T-helper 9 cell (primary cell): ENCODE measurements at regions not wholly inside any gene's neighbourhood (a gene's known extent, or its start where the extent isn't known, plus 50 kb on each side); places are given as distances from the start of the nearest gene placed in this dataset.
"Not testable (repeated sequence)": the region's sequence is repeated elsewhere in the genome, so short reads cannot be mapped to it uniquely, and the experiment has no call there.

Experiments used
- DNase-seq: peaks from one replicate; pipeline ENCODE4 v3.0.0-alpha.2; 2020

GRCh38 chr5:25448646-25449045 is 803.9 kb upstream of the CDH10 start:
- no peak for DNase-seq

- no peak for DNase-seq
Measured at GRCh38 chr5:25448190-25448621, 803.4 kb upstream of the CDH10 start.

GRCh38 chr5:25446061-25446420 is 801.3 kb upstream of the CDH10 start:
- not testable (repeated sequence) for DNase-seq

- DNase-seq: not testable (repeated sequence)
Measured at GRCh38 chr5:25445381-25446060, 800.7 kb upstream of the CDH10 start.

GRCh38 chr5:25444697-25445096 is 799.9 kb upstream of the CDH10 start:
- DNase-seq: no peak

GRCh38 chr5:25441810-25442209 is 797.0 kb upstream of the CDH10 start:
- no peak for DNase-seq

- DNase-seq: no peak
Measured at GRCh38 chr5:25439025-25439424, 794.2 kb upstream of the CDH10 start.

- DNase-seq: not testable (repeated sequence)
Measured at GRCh38 chr5:25438375-25438774, 793.6 kb upstream of the CDH10 start.

- DNase-seq: no peak
Measured at GRCh38 chr5:25436452-25436851, 791.7 kb upstream of the CDH10 start.

- no peak for DNase-seq
Measured at GRCh38 chr5:25435882-25436281, 791.1 kb upstream of the CDH10 start.

- no peak for DNase-seq
Measured at GRCh38 chr5:25427240-25427639, 782.5 kb upstream of the CDH10 start.

- no peak for DNase-seq
Measured at GRCh38 chr5:25423271-25423670, 778.5 kb upstream of the CDH10 start.

- no peak for DNase-seq
Measured at GRCh38 chr5:25419684-25420083, 774.9 kb upstream of the CDH10 start.

- no peak for DNase-seq
Measured at GRCh38 chr5:25418978-25419377, 774.2 kb upstream of the CDH10 start.

- no peak for DNase-seq
Measured at GRCh38 chr5:25418319-25418859, 773.6 kb upstream of the CDH10 start.

- no peak for DNase-seq
Measured at GRCh38 chr5:25416960-25417359, 772.2 kb upstream of the CDH10 start.

- no peak for DNase-seq
Measured at GRCh38 chr5:25415970-25416369, 771.2 kb upstream of the CDH10 start.

- no peak for DNase-seq
Measured at GRCh38 chr5:25414742-25415141, 770.0 kb upstream of the CDH10 start.

- DNase-seq: no peak
Measured at GRCh38 chr5:25412116-25412661, 767.4 kb upstream of the CDH10 start.

- DNase-seq: not testable (repeated sequence)
Measured at GRCh38 chr5:25407365-25407764, 762.6 kb upstream of the CDH10 start.

GRCh38 chr5:25405850-25406249 is 761.1 kb upstream of the CDH10 start:
- DNase-seq: no peak

GRCh38 chr5:25399878-25400480 is 755.2 kb upstream of the CDH10 start:
- DNase-seq: no peak

- no peak for DNase-seq
Measured at GRCh38 chr5:25393957-25394356, 749.2 kb upstream of the CDH10 start.

- DNase-seq: no peak
Measured at GRCh38 chr5:25393256-25393655, 748.5 kb upstream of the CDH10 start.
